ENCODE measurements at regions not wholly inside any gene's neighbourhood (a gene's known extent, or its start where the extent isn't known, plus 50 kb on each side); places are given as distances from the start of the nearest gene placed in this dataset.
"Not testable (repeated sequence)": the region's sequence is repeated elsewhere in the genome, so short reads cannot be mapped to it uniquely, and the experiment has no call there.

DNA sequence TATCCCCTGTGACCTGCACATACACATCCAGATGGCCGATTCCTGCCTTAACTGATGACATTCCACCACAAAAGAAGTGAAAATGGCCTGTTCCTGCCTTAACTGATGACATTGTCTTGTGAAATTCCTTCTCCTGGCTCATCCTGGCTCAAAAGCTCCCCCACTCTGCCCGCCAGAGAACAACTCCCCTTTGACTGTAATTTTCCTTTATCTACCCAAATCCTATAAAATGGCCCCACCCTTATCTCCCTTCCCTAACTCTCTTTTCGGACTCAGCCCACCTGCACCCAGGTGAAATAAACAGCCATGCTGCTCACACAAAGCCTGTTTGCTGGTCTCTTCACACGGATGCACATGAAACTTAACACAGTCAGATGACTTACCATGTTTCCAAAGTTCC is 403.8 kb downstream of the TBC1D32 start:
- not testable (repeated sequence) for DNase-seq (ENCODE audit: low spot score)

DNA sequence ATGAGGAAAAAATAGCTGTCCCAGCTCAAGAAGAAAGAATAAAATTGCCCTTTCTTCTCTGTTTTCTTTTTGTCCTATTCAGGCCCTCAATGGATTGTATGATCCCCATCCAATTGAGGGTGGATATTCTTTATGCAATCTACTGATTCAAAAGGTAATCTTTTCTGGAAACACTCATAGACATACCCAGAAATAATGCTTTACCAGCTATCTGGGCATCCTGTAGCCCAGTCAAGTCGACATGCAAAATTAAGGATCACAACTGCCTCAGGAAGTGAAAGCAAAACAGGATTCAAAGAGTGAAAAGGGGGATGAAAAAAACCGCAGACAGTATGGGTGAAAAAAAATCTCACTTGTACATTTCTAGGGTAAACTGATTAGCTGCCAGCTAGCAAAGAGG is 410.1 kb downstream of the TBC1D32 start:
- DNase-seq (ENCODE audit: low spot score) = no peak

DNA sequence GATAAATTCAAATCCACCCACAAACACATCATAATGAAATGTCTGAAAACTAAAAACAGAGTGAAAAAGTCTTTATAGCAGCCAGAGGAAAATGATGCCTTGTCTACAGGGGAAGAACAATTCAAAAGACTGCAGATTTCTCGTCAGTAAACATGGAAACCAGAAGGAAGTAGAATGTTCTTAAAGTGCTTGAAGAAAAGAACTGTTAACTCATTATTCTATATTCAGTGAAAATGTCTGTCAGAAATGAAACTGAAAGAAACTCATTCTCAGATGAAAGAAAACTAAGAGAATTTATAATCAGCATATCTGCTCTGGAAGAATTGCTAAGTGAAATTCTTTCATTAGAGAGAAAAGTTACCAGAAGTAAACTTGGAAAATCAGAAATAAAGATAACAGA is 416.1 kb downstream of the TBC1D32 start:
- DNase-seq (ENCODE audit: low spot score) = no peak

DNA sequence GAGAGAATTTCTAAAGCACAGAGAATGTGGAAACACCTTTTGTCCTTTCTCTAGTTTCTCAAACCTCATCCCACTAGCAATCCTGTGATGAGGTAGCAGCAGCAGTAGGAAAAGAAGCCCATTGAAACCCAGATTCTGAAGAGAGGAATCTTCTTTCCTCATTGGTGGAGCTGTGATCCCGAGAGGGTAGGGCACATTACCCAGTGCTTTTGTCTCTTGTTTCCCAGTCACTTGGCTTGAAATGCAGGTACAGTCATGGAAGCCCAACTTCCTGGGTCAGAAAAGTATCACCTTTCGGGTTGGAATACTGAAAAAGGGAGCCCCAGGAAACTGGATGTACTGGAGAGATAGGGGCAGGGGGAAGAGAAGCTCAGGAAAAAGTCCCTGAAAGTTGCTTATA is 417.4 kb downstream of the TBC1D32 start:
- DNase-seq (ENCODE audit: low spot score) = no peak

DNA sequence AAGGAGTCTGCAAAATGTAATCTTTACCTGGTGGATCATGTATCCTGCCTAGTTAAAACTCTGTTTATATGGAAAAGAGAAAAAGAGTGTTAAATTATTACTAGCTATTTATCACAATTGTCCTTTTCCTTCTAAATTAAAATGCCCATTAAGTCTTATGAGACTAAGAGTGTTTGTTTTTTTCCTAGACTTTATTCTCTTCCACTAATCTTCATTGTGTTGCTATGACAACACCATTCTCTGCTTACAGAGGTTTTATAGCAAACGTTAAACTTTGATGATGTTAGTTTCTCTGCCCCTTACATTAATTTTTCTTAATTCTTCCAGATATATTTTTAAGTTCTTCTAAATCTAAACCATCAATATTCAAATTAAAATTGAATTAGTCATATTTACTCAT is 420.8 kb downstream of the TBC1D32 start:
- no peak for DNase-seq (ENCODE audit: low spot score)

DNA sequence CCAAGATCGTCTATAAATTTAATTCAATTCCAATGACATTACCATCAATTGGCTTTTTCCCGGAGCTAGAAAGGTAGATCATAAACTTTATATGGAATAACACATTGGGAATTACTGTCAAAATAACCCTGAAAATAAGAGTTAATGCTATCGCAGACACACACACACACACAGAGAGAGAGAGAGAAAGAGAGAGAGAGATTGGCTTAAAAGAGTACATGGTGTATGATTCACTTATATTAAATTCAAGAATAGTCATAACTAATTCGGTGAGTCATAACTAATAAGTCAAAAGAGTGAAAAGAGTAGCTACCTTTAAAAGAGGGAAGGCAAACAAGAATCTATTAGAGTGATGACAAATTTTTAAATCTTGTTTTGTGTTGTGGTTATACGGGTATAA is 425.5 kb downstream of the TBC1D32 start:
- no peak for DNase-seq (ENCODE audit: low spot score)

DNA sequence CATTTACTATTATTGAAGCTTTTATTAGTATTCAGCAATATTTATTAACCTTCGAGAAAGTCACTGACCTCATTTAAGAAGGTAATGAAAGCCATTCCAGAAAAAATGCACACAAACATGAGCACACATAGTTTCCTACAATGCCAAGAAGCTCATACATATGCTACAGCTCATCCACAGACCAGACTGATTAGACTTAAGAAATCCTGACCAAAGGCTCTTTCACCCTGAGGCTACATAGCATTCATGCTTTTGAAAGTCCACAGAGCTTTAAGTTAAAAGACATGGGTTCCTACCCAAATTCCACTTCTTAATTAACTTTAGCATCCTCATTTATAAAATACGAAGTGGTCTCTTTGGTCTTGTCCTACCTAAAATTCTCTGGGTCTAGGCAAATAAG is 430.4 kb downstream of the TBC1D32 start:
- DNase-seq (ENCODE audit: low spot score) = no peak

DNA sequence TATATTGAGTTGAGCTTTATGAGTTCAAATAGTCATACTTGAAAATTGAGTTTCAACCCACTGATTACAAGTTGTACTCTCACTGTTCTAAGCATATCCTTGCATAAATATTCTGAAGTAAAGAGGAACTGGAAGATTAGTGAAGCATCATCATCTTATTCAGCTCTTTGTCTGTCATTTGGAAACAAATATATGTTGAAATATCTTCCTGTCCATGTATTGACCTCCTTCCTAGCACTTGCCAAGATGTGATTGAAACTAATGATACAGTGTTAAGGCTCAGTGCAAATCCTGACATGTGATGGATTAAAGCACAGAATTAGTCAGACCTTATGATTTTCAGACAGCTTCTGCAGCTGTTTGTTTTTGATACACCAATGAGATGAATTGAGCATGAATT is 434.3 kb downstream of the TBC1D32 start:
- DNase-seq (ENCODE audit: low spot score) = no peak

DNA sequence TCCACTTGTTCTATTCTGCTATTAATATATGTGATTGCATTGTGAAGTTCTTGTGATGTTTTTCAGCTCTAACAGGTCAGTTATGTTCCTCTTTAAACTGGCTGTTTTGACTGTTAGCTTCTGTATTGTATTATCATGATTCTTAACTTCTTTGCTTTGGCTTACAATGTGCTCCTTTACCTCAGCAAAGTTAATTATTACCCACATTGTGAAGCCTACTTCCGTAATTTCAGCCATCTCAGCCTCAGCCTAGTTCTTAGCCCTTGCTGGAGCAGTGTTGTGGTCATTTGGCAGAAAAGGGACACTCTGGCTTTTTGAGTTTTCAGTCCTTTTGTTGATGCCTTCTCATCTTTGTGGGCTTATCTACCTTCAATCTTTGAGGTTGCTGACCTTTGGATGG is 440.2 kb downstream of the TBC1D32 start:
- no peak for DNase-seq (ENCODE audit: low spot score)

DNA sequence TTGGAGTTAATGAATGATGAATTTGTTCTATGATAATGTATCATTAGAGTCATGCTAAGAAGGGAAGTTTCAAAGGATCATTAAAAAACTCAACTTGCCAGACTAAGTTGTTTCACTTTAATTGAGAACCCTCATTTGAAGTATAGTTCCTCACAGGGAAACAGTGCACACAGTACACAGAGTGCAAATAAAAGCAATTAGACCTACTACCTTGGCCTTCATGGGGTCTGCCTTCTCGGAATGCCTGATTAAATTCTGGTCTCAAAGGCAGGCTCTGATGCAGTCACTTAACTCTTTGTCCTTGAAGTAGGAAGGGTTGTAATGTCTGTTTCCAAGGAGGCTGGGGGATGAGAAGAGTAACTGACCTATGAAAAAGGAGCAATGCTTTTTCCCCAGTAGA is 457.3 kb downstream of the TBC1D32 start:
- no peak for DNase-seq (ENCODE audit: low spot score)

DNA sequence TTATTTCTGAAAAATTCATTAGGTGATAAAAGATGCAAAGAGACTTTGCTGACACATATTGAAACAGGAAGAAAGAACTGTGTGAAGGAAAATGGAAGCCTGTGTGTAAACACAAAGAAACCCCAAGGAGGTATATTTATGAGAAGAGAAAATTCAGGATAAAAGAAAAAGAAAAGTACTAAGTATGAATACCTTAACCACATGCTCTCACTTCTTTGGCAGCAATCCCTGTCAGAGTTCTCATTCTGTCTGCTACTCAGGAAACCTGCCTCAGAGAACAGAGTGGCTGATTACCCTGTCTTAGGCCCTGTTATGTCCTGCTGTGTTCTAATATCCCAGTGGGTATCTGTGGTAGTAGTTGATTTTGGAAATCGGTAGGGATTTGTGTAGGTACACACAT is 457.9 kb downstream of the TBC1D32 start:
- no peak for DNase-seq (ENCODE audit: low spot score)

DNA sequence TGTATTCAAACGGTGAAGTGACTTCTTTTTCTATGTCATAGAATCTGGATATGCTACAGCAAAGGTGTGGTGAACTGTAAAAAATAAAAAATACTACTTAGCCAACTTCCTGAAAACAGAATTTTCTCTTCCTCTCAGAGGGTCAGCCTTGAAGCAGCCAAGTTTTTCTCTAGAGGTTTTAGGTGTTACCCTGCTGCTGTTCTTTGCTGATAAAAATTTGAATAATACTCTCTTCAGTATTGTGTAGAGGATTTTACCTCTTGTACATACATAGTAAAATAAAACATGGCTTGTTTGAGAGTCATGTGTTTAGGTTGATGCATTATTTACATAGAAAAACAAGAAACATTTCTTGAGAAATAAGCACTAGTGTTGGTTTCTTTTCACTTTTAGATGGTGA is 458.4 kb downstream of the TBC1D32 start:
- no peak for DNase-seq (ENCODE audit: low spot score)

DNA sequence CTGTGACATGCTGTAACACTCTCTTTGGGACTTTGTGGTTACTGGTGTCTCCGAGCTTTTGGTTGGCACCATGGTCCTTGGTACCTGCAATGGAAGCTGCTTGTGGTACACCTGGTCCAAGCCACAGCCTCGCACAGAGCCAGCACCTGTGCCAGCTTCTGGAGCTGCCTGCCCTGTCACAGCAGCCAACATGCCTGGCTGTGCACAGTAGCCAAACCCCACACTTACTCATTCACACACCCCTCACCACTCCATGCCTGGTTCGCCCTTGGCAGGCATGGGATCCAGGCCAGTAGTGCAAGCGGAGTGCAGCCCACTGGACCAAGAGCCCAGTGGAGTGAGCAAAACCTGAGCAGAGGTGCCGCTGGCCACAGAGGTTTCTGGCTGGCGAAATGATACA is 459.9 kb downstream of the TBC1D32 start:
- DNase-seq (ENCODE audit: low spot score) = no peak

DNA sequence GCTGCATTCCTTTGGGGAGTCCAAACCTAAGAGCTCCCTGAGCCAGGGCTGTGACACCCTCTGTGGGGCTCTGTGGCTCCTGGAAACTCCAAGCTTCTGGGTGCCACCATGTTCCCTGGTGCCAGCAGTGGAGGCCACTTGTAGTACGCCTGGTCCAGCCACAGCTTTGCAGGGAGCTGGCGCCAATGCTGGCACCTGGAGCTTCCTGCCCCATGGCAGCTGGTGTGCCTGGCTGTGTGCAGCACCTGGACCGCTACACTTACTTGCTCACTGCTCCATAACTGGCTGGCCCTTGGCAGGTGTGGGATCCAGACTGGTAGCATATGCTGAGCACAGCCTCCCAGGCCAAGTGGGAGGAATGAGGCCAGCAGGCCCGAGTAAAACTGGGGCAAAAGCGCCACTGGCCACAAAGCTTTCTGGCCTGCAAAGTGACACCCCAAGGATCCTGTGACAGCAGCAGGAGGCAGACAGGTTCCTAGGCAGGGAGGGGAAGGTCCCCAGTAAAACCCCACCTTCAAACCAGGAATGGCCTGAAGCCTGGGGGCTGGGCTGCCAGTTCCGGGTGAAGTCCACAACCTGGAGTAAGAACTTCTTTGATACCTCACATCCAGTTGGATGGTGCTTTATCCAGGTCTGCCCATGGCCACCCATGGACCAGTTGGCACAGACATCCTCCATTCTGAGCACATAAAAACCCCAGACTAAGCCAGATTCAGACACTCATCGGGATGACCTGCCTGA is 461.0 kb downstream of the TBC1D32 start:
- no peak for DNase-seq (ENCODE audit: low spot score)

DNA sequence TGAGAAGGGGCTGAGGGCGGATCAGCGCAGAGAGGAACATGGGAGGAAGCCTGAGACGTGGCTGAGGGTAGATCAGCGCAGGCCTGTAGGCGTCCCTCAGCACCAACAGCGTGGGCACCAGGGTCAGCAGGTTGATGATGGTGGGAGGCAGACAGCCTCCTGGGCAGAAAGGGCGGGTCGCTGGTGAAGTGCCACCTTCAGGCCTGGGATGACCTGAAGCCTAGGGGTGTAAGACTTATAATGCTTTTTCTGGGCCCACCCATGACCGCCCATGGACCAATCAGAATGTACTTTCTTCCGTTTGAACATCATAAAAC is 462.1 kb downstream of the TBC1D32 start:
- no peak for DNase-seq (ENCODE audit: low spot score)

DNA sequence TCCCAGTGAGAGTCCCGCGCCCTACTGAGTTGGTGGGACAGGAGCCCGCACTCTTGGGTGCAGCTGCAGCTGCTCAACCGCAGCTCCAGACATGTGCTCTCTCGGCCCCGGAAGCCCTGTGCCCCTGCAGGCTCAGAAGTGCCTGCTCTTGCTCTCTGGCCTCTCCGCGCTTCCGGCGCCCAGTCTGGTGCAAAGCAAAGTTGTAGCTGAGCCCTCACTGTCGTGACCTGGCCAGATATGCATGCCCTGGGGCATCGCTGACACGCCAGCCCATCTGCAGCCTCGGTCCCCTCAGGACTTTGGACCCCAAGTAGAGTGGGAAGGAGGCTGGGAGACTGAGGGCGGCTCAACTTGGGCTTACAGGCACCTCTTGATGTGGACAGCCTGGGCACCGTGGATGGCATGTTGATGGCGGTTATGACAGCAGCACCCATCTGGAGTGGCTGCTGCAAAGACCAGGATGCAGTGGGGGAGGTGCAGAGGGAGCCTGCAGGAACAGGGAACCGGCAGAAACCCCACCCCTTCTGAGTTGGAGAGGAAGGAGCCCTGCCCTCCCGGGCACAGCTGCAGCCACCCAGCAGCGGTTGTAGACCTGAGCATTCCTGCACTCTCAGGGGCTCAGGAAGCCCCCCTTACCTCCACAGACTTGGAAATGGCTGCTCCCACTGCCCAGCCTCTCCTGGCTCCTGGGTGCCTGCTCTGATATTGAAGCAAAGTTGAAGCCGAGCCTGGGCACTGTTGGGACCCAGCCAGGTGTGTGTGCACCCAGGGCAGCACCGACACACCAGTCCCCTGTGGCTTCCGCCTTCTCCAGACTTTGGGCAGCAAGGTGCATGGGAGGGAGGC is 462.6 kb downstream of the TBC1D32 start:
- DNase-seq (ENCODE audit: low spot score) = no peak

DNA sequence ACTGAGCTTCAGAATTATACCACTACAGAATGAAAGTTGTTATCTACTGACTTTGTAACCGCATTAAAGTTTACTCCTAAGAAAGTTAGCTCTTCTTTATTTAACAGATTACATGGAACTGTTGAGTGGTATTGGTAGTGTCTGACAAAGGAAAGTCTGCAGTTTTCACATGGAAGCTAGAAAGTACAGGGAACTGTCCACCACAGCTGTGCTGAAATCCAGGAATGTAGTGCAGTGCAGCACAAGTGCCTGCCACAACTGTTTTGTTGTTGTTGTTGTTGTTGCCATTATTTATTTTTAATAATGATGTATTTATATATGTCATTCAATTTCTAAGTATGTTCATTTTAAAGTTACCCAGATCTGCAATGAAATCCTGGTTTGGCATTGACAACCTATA is 464.9 kb downstream of the TBC1D32 start:
- DNase-seq (ENCODE audit: low spot score) = no peak

DNA sequence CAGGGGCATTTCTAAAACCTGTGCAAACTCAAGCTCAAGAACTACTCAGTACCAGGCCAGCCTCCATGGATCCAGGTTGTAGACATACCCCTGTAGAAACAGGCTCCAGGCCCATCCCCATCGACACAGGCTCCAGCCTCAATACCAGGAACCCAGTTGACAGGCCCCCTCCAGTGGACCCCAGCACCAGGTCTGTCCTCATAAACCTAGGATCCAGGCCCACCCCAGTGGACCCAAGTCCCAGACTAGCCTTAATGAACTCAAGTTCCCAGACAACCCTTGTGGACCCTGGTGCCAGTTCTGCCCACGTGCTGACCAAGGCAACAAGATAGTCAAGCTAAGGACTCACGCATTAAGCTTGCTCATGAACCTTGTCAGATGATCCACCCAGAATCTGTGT is 476.9 kb downstream of the TBC1D32 start:
- no peak for DNase-seq (ENCODE audit: low spot score)

DNA sequence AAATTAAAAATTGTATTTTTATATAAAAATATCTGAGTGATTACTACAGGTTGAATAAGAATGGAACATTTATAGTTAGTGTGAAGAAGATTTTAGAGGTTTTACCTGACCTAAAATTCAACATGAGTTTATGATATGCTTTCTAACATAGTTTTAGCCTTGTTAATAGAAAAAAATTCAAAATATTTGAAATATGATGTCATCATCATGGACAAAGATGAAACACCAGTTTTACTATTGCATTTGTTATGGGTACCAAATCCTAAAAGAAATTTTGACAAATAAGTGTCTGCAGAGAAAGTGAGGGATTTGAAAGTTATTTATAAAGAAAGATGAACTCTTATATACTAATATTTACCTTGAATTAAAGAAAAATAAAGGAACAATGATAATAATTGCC is 479.7 kb downstream of the TBC1D32 start:
- no peak for DNase-seq (ENCODE audit: low spot score)

DNA sequence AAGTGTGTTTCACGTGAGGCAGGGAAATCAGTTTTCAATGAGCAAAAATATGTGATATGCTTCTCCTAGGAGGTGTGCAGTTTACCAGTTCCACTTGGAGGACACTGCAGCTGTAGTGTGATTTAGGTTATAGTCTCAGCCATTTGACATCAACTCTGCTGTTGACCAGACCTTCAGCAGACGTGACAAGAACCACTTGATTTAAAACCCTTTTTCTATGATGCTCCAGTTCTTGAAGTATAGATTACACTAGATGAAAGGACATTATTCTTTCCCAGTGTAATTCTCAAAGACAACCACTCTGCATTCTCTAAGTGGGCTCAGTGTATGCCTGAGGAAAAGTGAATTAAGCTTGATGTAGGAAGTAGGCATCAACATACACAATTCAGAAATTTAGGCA is 480.8 kb downstream of the TBC1D32 start:
- no peak for DNase-seq (ENCODE audit: low spot score)

DNA sequence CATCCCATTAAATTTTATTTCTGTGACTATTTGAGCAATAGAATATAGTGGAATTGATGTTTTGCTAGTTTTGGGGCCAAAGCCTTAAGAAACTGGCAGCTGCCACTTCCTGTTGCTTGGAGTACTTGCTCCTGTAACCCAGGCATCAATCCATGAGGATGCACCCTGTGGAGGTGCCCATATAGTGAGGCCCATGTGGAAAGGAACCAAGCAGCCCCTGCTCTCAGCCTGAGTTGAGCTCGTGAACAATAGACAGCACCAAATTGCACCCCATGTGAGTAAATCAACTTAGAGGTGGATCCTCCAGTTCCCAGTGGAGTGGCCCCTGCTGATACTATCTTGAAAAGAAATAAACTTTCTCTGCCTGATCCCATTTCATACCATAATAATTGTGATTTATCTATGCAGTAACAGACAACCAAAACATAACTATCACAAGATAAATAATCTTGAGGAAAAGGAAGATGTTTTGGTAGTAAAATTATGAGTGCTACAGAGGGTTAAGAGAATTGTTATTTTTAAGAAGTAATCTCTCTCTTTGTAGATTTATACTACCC is 481.9 kb downstream of the TBC1D32 start:
- DNase-seq (ENCODE audit: low spot score) = no peak

DNA sequence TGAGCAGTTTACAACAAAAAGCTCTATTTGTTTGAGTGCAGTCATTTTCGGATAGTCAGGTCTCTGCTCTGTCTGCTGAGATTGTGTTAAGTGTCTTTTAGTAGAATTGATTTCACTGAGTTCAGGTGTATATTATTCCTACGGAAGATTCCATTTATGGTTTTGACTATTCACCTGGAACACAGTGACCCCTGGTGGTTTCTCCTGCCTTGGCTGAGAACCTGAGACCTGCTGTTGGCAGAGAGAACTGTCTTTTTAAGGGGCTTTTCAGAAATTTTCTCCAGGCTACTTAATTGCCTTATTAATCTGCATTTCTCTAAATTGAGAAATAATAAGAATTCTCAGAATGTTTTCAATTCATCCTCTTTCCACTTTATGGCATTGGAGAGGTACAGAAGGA is 508.0 kb downstream of the TBC1D32 start:
- peak; percentile 7 for DNase-seq (ENCODE audit: low spot score)

DNA sequence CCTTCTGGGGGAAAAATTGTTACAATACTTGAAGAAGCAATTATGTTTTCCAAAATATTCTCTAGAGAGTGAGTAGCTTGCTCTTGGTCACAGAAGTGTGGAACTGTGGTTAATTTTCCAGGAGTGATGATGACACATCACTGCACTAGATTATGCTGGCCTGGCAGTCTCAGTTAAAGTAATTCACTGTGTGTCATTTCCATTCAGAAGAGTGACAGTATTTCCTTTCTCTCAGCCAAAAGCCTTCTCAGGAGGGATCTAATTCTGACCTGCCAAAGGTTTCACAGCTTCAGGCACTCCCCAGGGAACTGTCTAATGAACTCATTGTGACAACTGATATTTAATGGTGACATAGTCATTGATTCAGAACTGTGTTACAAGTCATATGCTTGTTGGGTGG is 517.5 kb downstream of the TBC1D32 start:
- no peak for DNase-seq (ENCODE audit: low spot score)

All from H4 (cell line).